Endothelial cell of umbilical vein (primary cell): ENCODE measurements at regions not wholly inside any gene's neighbourhood (a gene's known extent, or its start where the extent isn't known, plus 50 kb on each side); places are given as distances from the start of the nearest gene placed in this dataset.

Source experiments
- BruUV-seq: library from RNA; stranded (reverse); fragments of 400-500 nt; replicated peaks from 2 replicates; lab custom pipeline; 2021; lab: Mats Ljungman, UMichigan
- CTCF ChIA-PET: fragments of 300-600, 350-600 bp; sonication (Branson Sonifier 250); formaldehyde crosslinking; loops from one replicate; lab custom pipeline; 2021; ENCODE audit warnings: antibody characterized with exemption, inconsistent platforms; lab: Charles Lee
- POLR2A ChIA-PET: fragments of 300-600, 350-600 bp; sonication (Branson Sonifier 250); formaldehyde crosslinking; loops from one replicate; lab custom pipeline; 2021; ENCODE audit warnings: antibody characterized with exemption, inconsistent platforms; lab: Charles Lee
- DNase-seq: peaks from one replicate; pipeline ENCODE4 v3.0.0-alpha.2; 2011; ENCODE audit warnings: low read depth, low spot score
- FAIRE-seq: peaks from 2 replicates; lab custom pipeline; 2011; peaks lifted over from hg19 to GRCh38; lab: Jason Lieb, UNC
- H2AFZ ChIP-seq: 2 replicates; pipeline ENCODE4 v1.6.0; 2012; ENCODE audit warnings: low read depth, low read length, control low read depth, inconsistent platforms
- H3K27ac ChIP-seq: 2 replicates; pipeline ENCODE4 v1.5.1; 2011; ENCODE audit warnings: low read depth, mild to moderate bottlenecking, control low read depth, low read length, moderate library complexity; ENCODE audit not compliant: insufficient read depth
- H3K27me3 ChIP-seq, 2 experiments: 2 replicates each; pipeline versions ENCODE4 v1.6.0 to v1.6.1; 2011; ENCODE audit warnings: low read length in 2 of 2, mixed read lengths in 1 of 2; ENCODE audit not compliant: control insufficient read depth in 2 of 2, insufficient read depth in 2 of 2
- H3K36me3 ChIP-seq, 2 experiments: 2 replicates in 1 of 2; 3 replicates in 1 of 2; pipeline ENCODE4 v1.5.1; 2011; ENCODE audit warnings: low read length in 2 of 2, mild to moderate bottlenecking in 1 of 2, moderate library complexity in 1 of 2; ENCODE audit not compliant: control insufficient read depth in 2 of 2, insufficient read depth in 2 of 2; ENCODE audit errors: extremely low read depth in 1 of 2
- H3K4me1 ChIP-seq: 3 replicates; pipeline ENCODE4 v1.5.1; 2011; ENCODE audit warnings: mild to moderate bottlenecking, low read length; ENCODE audit not compliant: control insufficient read depth, insufficient read depth; ENCODE audit errors: extremely low read depth
- H3K4me2 ChIP-seq: 2 replicates; pipeline ENCODE4 v1.6.1; 2011; ENCODE audit warnings: low read length, control low read depth, mixed read lengths; ENCODE audit not compliant: insufficient read depth
- H3K4me3 ChIP-seq, 3 experiments: fragments of 200-600 bp in 1 of 3; sonication (generic), shearing (Covaris generic) in 1 of 3; replicated peaks in 1 of 3; 2 replicates each; pipeline ENCODE4 v1.5.1; 2011 to 2016; ENCODE audit warnings: control low read depth in 3 of 3, low read length in 3 of 3, mild to moderate bottlenecking in 2 of 3, inconsistent platforms in 1 of 3, low read depth in 1 of 3, moderate library complexity in 1 of 3; ENCODE audit not compliant: insufficient read depth in 1 of 3
- H3K79me2 ChIP-seq: 2 replicates; pipeline ENCODE4 v1.6.0; 2012; ENCODE audit warnings: low read length, inconsistent platforms; ENCODE audit not compliant: control insufficient read depth, insufficient read depth
- H3K9ac ChIP-seq: replicated peaks from 2 replicates; pipeline ENCODE3; 2011; ENCODE audit warnings: low read length, control low read depth; ENCODE audit not compliant: insufficient read depth; ENCODE audit errors: extremely low read depth
- H3K9me1 ChIP-seq: replicated peaks from 3 replicates; pipeline ENCODE4 v1.6.0; 2011; ENCODE audit warnings: mild to moderate bottlenecking, low read length; ENCODE audit not compliant: control insufficient read depth, insufficient read depth; ENCODE audit errors: extremely low read depth
- H3K9me3 ChIP-seq: replicated peaks from 2 replicates; pipeline ENCODE4 v1.5.1; 2012; ENCODE audit warnings: low read length, inconsistent platforms; ENCODE audit not compliant: control insufficient read depth, insufficient read depth
- H4K20me1 ChIP-seq: replicated peaks from 2 replicates; pipeline ENCODE3; 2011; ENCODE audit warnings: mild to moderate bottlenecking, low read length; ENCODE audit not compliant: control insufficient read depth, insufficient read depth; ENCODE audit errors: extremely low read depth
- EZH2 ChIP-seq: IDR thresholded peaks from 2 replicates; pipeline ENCODE4 v1.6.1; 2012; ENCODE audit warnings: borderline replicate concordance, low read depth, mild to moderate bottlenecking, moderate library complexity, low read length, inconsistent platforms; ENCODE audit not compliant: severe bottlenecking
- FOS ChIP-seq: IDR thresholded peaks from 2 replicates; pipeline ENCODE4 v1.6.1; 2011; ENCODE audit warnings: mild to moderate bottlenecking, low read length, moderate library complexity, borderline replicate concordance; ENCODE audit not compliant: insufficient read depth
- GATA2 ChIP-seq: IDR thresholded peaks from 2 replicates; pipeline ENCODE4 v1.7.0; 2011; ENCODE audit warnings: low read depth, mild to moderate bottlenecking, moderate library complexity, mixed read lengths, low read length; ENCODE audit not compliant: insufficient read length, insufficient read depth
- JUN ChIP-seq: IDR thresholded peaks from 2 replicates; pipeline ENCODE4 v1.6.1; 2011; ENCODE audit warnings: borderline replicate concordance, low read depth; ENCODE audit not compliant: insufficient read length, insufficient read depth
- MYC ChIP-seq: IDR thresholded peaks from one replicate; pipeline ENCODE4 v1.6.1; 2011; ENCODE audit warnings: mild to moderate bottlenecking, low read depth, low read length
- POLR2A ChIP-seq: IDR thresholded peaks from 2 replicates; pipeline ENCODE4 v1.6.1; 2012; ENCODE audit warnings: low read depth, mild to moderate bottlenecking, control low read depth, low read length
- POLR2AphosphoS5 ChIP-seq: IDR thresholded peaks from 2 replicates; pipeline ENCODE4 v1.6.1; 2012; ENCODE audit warnings: low read depth, mild to moderate bottlenecking, control low read depth, low read length, moderate library complexity; ENCODE audit not compliant: insufficient read depth
- dilution Hi-C: fragments of 300-500 bp; cut with MboI; formaldehyde crosslinking; loops from one replicate; pipeline ENCODE4 v1.15.0; 2019; ENCODE audit warnings: low sequenced_read_pairs; ENCODE audit not compliant: extremely low pct_ligation_motif_present
- intact Hi-C: fragments of 100-400 bp; cut with micrococcal nuclease; formaldehyde crosslinking; loops from one replicate; pipeline ENCODE4 v1.10.0; 2022
- TF ChIP-seq, protein P1 (sequence below), 2 donors: IDR thresholded peaks; 1 replicate in 1 of 2; 2 replicates in 1 of 2; pipeline ENCODE4 v1.5.1; 2011; ENCODE audit warnings: low read length in 2 of 2, mild to moderate bottlenecking in 2 of 2, moderate library complexity in 2 of 2, control low read depth in 1 of 2, inconsistent platforms in 1 of 2, low read depth in 1 of 2; ENCODE audit not compliant: insufficient read depth in 1 of 2; ENCODE audit errors: extremely low read depth in 1 of 2
- TF ChIP-seq, protein P2 (sequence below): IDR thresholded peaks from 2 replicates; pipeline ENCODE4 v1.6.1; 2011; ENCODE audit not compliant: insufficient read depth, insufficient read length

DNA sequence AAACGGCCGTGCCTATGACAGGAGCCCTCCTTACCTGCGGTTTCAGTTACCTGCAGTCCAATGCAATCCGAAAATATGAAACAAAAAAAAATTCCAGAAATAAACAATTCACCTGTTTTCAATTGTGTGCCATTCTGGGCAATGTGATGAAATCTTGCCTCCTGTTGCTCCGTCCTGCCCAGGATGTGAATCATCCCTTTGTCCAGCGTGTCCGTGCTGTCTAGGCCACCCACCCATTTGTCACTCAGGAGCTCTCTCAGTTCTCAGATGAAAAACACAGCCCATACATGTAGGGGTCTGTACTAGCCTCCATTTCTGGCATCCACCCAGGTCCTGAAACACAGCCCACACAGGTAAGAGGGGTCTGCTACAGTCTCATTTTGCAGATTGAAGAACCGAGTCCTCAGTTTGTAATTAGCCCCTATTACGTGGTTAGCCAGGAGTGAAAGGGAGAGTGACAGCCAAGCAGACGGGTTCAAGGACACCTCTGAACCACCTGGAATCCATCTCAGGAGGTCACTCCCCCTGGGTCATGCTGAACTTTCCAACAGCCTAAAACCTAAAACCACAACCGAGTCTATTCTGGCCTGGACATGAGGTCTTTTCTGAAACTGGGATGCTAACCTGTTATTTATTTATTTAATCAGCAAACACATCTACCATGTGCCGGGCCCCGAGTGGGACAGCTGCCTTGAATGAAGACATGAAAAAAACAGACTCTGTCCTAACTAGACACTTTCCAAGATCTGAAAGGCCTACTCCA lies 317.2 kb downstream of the SHANK2 start:
- no peak for FAIRE-seq
- Histone ChIP-seq H3K36me3 (no peaks in the 10 kb centered on the region), H3K79me2 (no peaks in the 10 kb centered on the region), H3K27me3 (no peaks in the 10 kb centered on the region), H3K4me3 (no peak overlapping the region), H4K20me1 (no peaks in the 10 kb centered on the region), H3K4me1 (no peaks in the 10 kb centered on the region), H3K4me2 (no peak overlapping the region), H3K9ac (no peak overlapping the region), H3K9me3 (peaks cover 14% of the 10 kb centered on the region), H3K9me1 (no peaks in the 10 kb centered on the region), H3K27ac (no peak overlapping the region), H2AFZ (no peak overlapping the region)
- intact Hi-C loops (no loop called here), dilution Hi-C loops (no loop called here)
- BruUV-seq, result no TSS peak
- POLR2A ChIA-PET, result no interaction called here
- TF ChIP-seq, protein P1, sequence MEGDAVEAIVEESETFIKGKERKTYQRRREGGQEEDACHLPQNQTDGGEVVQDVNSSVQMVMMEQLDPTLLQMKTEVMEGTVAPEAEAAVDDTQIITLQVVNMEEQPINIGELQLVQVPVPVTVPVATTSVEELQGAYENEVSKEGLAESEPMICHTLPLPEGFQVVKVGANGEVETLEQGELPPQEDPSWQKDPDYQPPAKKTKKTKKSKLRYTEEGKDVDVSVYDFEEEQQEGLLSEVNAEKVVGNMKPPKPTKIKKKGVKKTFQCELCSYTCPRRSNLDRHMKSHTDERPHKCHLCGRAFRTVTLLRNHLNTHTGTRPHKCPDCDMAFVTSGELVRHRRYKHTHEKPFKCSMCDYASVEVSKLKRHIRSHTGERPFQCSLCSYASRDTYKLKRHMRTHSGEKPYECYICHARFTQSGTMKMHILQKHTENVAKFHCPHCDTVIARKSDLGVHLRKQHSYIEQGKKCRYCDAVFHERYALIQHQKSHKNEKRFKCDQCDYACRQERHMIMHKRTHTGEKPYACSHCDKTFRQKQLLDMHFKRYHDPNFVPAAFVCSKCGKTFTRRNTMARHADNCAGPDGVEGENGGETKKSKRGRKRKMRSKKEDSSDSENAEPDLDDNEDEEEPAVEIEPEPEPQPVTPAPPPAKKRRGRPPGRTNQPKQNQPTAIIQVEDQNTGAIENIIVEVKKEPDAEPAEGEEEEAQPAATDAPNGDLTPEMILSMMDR (IDR thresholded peaks at IDR 0.05; ENCODE audit: extremely low read depth in 1 of 2, insufficient read depth in 1 of 2, low read depth in 1 of 2, low read length in 2 of 2), result no peak
- no peak for TF ChIP-seq GATA2
- TF ChIP-seq JUN, result no peak
- no peak for TF ChIP-seq MYC
- TF ChIP-seq POLR2A, result no peak
- TF ChIP-seq, protein P2, sequence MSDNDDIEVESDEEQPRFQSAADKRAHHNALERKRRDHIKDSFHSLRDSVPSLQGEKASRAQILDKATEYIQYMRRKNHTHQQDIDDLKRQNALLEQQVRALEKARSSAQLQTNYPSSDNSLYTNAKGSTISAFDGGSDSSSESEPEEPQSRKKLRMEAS, result no peak
- TF ChIP-seq EZH2, result no peak
- no peak for TF ChIP-seq POLR2AphosphoS5
- TF ChIP-seq FOS, result no peak
- DNase-seq, result no peak
- CTCF ChIA-PET, result no interaction called here
